Activated naive CD8-positive, alpha-beta T cell (primary cell): ENCODE measurements at regions not wholly inside any gene's neighbourhood (a gene's known extent, or its start where the extent isn't known, plus 50 kb on each side); places are given as distances from the start of the nearest gene placed in this dataset.

Experiments
- H3K27ac Mint-ChIP-seq: one replicate; pipeline ENCODE4 v1.8.0; 2021; ENCODE audit warnings: mixed read lengths
- H3K27me3 Mint-ChIP-seq: one replicate; pipeline ENCODE4 v1.8.0; 2021; ENCODE audit warnings: mixed read lengths
- H3K36me3 Mint-ChIP-seq: one replicate; pipeline ENCODE4 v1.8.0; 2021; ENCODE audit warnings: mixed read lengths
- H3K4me1 Mint-ChIP-seq: one replicate; pipeline ENCODE4 v1.8.0; 2021; ENCODE audit warnings: low read depth, mixed read lengths
- H3K4me3 Mint-ChIP-seq: one replicate; pipeline ENCODE4 v1.8.0; 2021; ENCODE audit warnings: mild to moderate bottlenecking, mixed read lengths
- H3K9me3 Mint-ChIP-seq: one replicate; pipeline ENCODE4 v1.8.0; 2021; ENCODE audit warnings: low read depth, mixed read lengths

- no peaks in the 10 kb centered on the region for H3K9me3 Mint-ChIP-seq
- no peaks in the 10 kb centered on the region for H3K4me1 Mint-ChIP-seq
- no peaks in the 10 kb centered on the region for H3K36me3 Mint-ChIP-seq
- no peaks in the 10 kb centered on the region for H3K27me3 Mint-ChIP-seq
- H3K27ac Mint-ChIP-seq = no peak overlapping the region
- no peak overlapping the region for H3K4me3 Mint-ChIP-seq
Measured at GRCh38 chr19:31745731-31746130, 396.5 kb upstream of the TSHZ3 start.

GRCh38 chr19:31749231-31749630 lies 400.0 kb upstream of the TSHZ3 start:
- H3K4me3 Mint-ChIP-seq = no peak overlapping the region
- H3K27me3 Mint-ChIP-seq = no peaks in the 10 kb centered on the region
- no peaks in the 10 kb centered on the region for H3K36me3 Mint-ChIP-seq
- no peak overlapping the region for H3K27ac Mint-ChIP-seq
- H3K4me1 Mint-ChIP-seq = no peaks in the 10 kb centered on the region
- no peaks in the 10 kb centered on the region for H3K9me3 Mint-ChIP-seq

GRCh38 chr19:31759359-31759758 lies 410.1 kb upstream of the TSHZ3 start:
- no peak overlapping the region for H3K4me3 Mint-ChIP-seq
- no peak overlapping the region for H3K27ac Mint-ChIP-seq
- peaks cover 6% of the 10 kb centered on the region for H3K9me3 Mint-ChIP-seq
- H3K27me3 Mint-ChIP-seq = peaks cover 1% of the 10 kb centered on the region
- no peaks in the 10 kb centered on the region for H3K36me3 Mint-ChIP-seq
- H3K4me1 Mint-ChIP-seq = no peaks in the 10 kb centered on the region

- H3K4me1 Mint-ChIP-seq = no peaks in the 10 kb centered on the region
- H3K4me3 Mint-ChIP-seq = no peak overlapping the region
- H3K27me3 Mint-ChIP-seq = peaks cover 4% of the 10 kb centered on the region
- H3K27ac Mint-ChIP-seq = no peak overlapping the region
- H3K36me3 Mint-ChIP-seq = no peaks in the 10 kb centered on the region
- H3K9me3 Mint-ChIP-seq = peaks cover 9% of the 10 kb centered on the region
Measured at GRCh38 chr19:31761281-31761913, 412.2 kb upstream of the TSHZ3 start.

- Mint-ChIP-seq H3K9me3 (peaks cover 3% of the 10 kb centered on the region), H3K27ac (no peak overlapping the region), H3K36me3 (no peaks in the 10 kb centered on the region), H3K4me3 (no peak overlapping the region), H3K27me3 (peaks cover 2% of the 10 kb centered on the region), H3K4me1 (no peaks in the 10 kb centered on the region)
Measured at GRCh38 chr19:31770223-31770622, 421.0 kb upstream of the TSHZ3 start.

GRCh38 chr19:31772915-31773314 lies 423.7 kb upstream of the TSHZ3 start:
- Mint-ChIP-seq H3K4me3 (no peak overlapping the region), H3K27me3 (no peaks in the 10 kb centered on the region), H3K27ac (no peak overlapping the region), H3K9me3 (no peaks in the 10 kb centered on the region), H3K36me3 (no peaks in the 10 kb centered on the region), H3K4me1 (no peaks in the 10 kb centered on the region)

- no peak overlapping the region for H3K4me3 Mint-ChIP-seq
- peaks cover 1% of the 10 kb centered on the region for H3K27me3 Mint-ChIP-seq
- no peak overlapping the region for H3K27ac Mint-ChIP-seq
- H3K4me1 Mint-ChIP-seq = no peaks in the 10 kb centered on the region
- H3K9me3 Mint-ChIP-seq = no peaks in the 10 kb centered on the region
- H3K36me3 Mint-ChIP-seq = no peaks in the 10 kb centered on the region
Measured at GRCh38 chr19:31781542-31781941, 432.3 kb upstream of the TSHZ3 start.

- no peak overlapping the region for H3K27ac Mint-ChIP-seq
Measured at GRCh38 chr19:31783592-31783991, 434.4 kb upstream of the TSHZ3 start.

GRCh38 chr19:31784671-31785101 lies 435.4 kb upstream of the TSHZ3 start:
- Mint-ChIP-seq H3K9me3 (no peaks in the 10 kb centered on the region), H3K4me3 (no peak overlapping the region), H3K4me1 (no peaks in the 10 kb centered on the region), H3K27ac (no peak overlapping the region), H3K36me3 (no peaks in the 10 kb centered on the region), H3K27me3 (peaks cover 7% of the 10 kb centered on the region)

More at GRCh38 chr19:31783592-31783991, 434.4 kb upstream of the TSHZ3 start:
- no peaks in the 10 kb centered on the region for H3K9me3 Mint-ChIP-seq
- peaks cover 5% of the 10 kb centered on the region for H3K27me3 Mint-ChIP-seq
- H3K4me1 Mint-ChIP-seq = no peaks in the 10 kb centered on the region
- H3K4me3 Mint-ChIP-seq = no peak overlapping the region
- no peaks in the 10 kb centered on the region for H3K36me3 Mint-ChIP-seq

GRCh38 chr19:31801611-31802010 lies 452.4 kb upstream of the TSHZ3 start:
- H3K27me3 Mint-ChIP-seq = no peaks in the 10 kb centered on the region
- H3K36me3 Mint-ChIP-seq = no peaks in the 10 kb centered on the region
- H3K4me1 Mint-ChIP-seq = no peaks in the 10 kb centered on the region
- H3K9me3 Mint-ChIP-seq = peaks cover 4% of the 10 kb centered on the region
- no peak overlapping the region for H3K27ac Mint-ChIP-seq
- H3K4me3 Mint-ChIP-seq = no peak overlapping the region

- Mint-ChIP-seq H3K4me3 (no peak overlapping the region), H3K36me3 (no peaks in the 10 kb centered on the region), H3K27me3 (no peaks in the 10 kb centered on the region), H3K9me3 (no peaks in the 10 kb centered on the region), H3K4me1 (no peaks in the 10 kb centered on the region), H3K27ac (no peak overlapping the region)
Measured at GRCh38 chr19:31803835-31804446, 454.7 kb upstream of the TSHZ3 start.

- Mint-ChIP-seq H3K27ac (no peak overlapping the region), H3K9me3 (no peaks in the 10 kb centered on the region), H3K36me3 (no peaks in the 10 kb centered on the region), H3K4me1 (no peaks in the 10 kb centered on the region), H3K4me3 (no peak overlapping the region), H3K27me3 (no peaks in the 10 kb centered on the region)
Measured at GRCh38 chr19:31804668-31805067, 455.4 kb upstream of the TSHZ3 start.

- Mint-ChIP-seq H3K4me3 (no peak overlapping the region), H3K36me3 (no peaks in the 10 kb centered on the region), H3K9me3 (no peaks in the 10 kb centered on the region), H3K27ac (no peak overlapping the region), H3K27me3 (no peaks in the 10 kb centered on the region), H3K4me1 (no peaks in the 10 kb centered on the region)
Measured at GRCh38 chr19:31810536-31811109, 461.4 kb upstream of the TSHZ3 start.

- Mint-ChIP-seq H3K9me3 (no peaks in the 10 kb centered on the region), H3K4me1 (no peaks in the 10 kb centered on the region), H3K4me3 (no peak overlapping the region), H3K27ac (no peak overlapping the region), H3K36me3 (no peaks in the 10 kb centered on the region), H3K27me3 (no peaks in the 10 kb centered on the region)
Measured at GRCh38 chr19:31817971-31818797, 468.9 kb upstream of the TSHZ3 start.

GRCh38 chr19:31818798-31819105 lies 469.5 kb upstream of the TSHZ3 start:
- H3K36me3 Mint-ChIP-seq = no peaks in the 10 kb centered on the region
- no peaks in the 10 kb centered on the region for H3K4me1 Mint-ChIP-seq
- H3K27ac Mint-ChIP-seq = no peak overlapping the region
- H3K4me3 Mint-ChIP-seq = no peak overlapping the region
- H3K9me3 Mint-ChIP-seq = no peaks in the 10 kb centered on the region
- no peaks in the 10 kb centered on the region for H3K27me3 Mint-ChIP-seq
